ENCODE measurements at regions not wholly inside any gene's neighbourhood (a gene's known extent, or its start where the extent isn't known, plus 50 kb on each side); places are given as distances from the start of the nearest gene placed in this dataset.

DNA sequence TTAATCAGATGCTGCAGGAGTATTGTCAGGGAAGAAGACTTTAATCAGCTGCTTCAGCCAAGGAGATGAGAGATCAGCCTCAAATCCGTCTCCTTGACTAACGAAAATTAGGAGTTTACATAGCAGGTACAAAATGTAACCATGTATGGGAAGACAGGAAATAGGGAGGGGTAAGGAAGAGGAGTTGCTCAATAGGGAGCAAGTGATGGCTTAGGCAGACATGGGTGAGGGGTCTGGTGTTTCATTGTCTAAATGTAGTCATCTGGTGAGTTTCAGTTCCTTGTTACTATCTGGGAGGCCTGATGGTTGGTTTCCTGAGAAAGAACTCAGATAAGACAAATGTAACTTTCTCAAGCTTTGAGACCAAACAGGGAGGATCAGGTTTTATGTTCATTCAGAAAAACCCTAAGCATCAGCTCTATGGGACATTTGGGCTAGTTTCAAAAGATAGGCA lies 217.3 kb upstream of the SULF2 start (continued):
- TF ChIP-seq GABPA (IDR thresholded peaks at IDR 0.05; ENCODE audit: low read depth) (0 out of 2 replicates have a peak, but pooled peaks have one; percentile 35), POU2F2 (IDR thresholded peaks at IDR 0.05; ENCODE audit: borderline replicate concordance, low read depth, low read length) (peak; percentile 81; the same call in 1 of the 3 replicates), MYB (IDR thresholded peaks at IDR 0.05; ENCODE audit: borderline replicate concordance, low read depth, low read length) (no peak), STAT3 (IDR thresholded peaks at IDR 0.05; ENCODE audit: low read depth, low read length) (no peak), KLF5 (IDR thresholded peaks at IDR 0.05; ENCODE audit: partially characterized antibody) (peak; percentile 64), GATAD2B (conservative IDR thresholded peaks at IDR 0.05; ENCODE audit: low read depth) (peak; percentile 70; the same call in 1 of the 2 replicates), TARDBP (IDR thresholded peaks at IDR 0.05; ENCODE audit: borderline replicate concordance) (no peak), TCF3 (IDR thresholded peaks at IDR 0.05; ENCODE audit: borderline replicate concordance, insufficient read depth, low read depth, low read length) (peak; percentile 77; the same call in 1 of the 2 replicates), IKZF1 (conservative IDR thresholded peaks at IDR 0.05) (peak; percentile 88), RAD21 (IDR thresholded peaks at IDR 0.05; ENCODE audit: insufficient read depth, low read depth, low read length) (peak; percentile 19; the same call in 1 of the 2 replicates), SMAD5 (IDR thresholded peaks at IDR 0.05; ENCODE audit: low read depth) (no peak), KAT2A (conservative IDR thresholded peaks at IDR 0.05; ENCODE audit: control insufficient read depth, low read depth, low read length) (no peak), CEBPB (IDR thresholded peaks at IDR 0.05; ENCODE audit: borderline replicate concordance in 1 of 2, low read depth in 2 of 2, low read length in 2 of 2) (peak; percentile 82 to 98; a peak in 3 of 4 replicates), TCF7 (IDR thresholded peaks at IDR 0.05; ENCODE audit: borderline replicate concordance) (0 out of 2 replicates have a peak, but pooled peaks have one; percentile 4)
- TF ChIP-seq, protein P1, sequence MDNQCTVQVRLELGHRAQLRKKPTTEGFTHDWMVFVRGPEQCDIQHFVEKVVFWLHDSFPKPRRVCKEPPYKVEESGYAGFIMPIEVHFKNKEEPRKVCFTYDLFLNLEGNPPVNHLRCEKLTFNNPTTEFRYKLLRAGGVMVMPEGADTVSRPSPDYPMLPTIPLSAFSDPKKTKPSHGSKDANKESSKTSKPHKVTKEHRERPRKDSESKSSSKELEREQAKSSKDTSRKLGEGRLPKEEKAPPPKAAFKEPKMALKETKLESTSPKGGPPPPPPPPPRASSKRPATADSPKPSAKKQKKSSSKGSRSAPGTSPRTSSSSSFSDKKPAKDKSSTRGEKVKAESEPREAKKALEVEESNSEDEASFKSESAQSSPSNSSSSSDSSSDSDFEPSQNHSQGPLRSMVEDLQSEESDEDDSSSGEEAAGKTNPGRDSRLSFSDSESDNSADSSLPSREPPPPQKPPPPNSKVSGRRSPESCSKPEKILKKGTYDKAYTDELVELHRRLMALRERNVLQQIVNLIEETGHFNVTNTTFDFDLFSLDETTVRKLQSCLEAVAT (IDR thresholded peaks at IDR 0.05): peak; percentile 69; the same call in 1 of the 2 replicates
- TF ChIP-seq, protein P2, sequence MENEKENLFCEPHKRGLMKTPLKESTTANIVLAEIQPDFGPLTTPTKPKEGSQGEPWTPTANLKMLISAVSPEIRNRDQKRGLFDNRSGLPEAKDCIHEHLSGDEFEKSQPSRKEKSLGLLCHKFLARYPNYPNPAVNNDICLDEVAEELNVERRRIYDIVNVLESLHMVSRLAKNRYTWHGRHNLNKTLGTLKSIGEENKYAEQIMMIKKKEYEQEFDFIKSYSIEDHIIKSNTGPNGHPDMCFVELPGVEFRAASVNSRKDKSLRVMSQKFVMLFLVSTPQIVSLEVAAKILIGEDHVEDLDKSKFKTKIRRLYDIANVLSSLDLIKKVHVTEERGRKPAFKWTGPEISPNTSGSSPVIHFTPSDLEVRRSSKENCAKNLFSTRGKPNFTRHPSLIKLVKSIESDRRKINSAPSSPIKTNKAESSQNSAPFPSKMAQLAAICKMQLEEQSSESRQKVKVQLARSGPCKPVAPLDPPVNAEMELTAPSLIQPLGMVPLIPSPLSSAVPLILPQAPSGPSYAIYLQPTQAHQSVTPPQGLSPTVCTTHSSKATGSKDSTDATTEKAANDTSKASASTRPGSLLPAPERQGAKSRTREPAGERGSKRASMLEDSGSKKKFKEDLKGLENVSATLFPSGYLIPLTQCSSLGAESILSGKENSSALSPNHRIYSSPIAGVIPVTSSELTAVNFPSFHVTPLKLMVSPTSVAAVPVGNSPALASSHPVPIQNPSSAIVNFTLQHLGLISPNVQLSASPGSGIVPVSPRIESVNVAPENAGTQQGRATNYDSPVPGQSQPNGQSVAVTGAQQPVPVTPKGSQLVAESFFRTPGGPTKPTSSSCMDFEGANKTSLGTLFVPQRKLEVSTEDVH (IDR thresholded peaks at IDR 0.05; ENCODE audit: low read depth, partially characterized antibody): no peak
- TF ChIP-seq, protein P3, sequence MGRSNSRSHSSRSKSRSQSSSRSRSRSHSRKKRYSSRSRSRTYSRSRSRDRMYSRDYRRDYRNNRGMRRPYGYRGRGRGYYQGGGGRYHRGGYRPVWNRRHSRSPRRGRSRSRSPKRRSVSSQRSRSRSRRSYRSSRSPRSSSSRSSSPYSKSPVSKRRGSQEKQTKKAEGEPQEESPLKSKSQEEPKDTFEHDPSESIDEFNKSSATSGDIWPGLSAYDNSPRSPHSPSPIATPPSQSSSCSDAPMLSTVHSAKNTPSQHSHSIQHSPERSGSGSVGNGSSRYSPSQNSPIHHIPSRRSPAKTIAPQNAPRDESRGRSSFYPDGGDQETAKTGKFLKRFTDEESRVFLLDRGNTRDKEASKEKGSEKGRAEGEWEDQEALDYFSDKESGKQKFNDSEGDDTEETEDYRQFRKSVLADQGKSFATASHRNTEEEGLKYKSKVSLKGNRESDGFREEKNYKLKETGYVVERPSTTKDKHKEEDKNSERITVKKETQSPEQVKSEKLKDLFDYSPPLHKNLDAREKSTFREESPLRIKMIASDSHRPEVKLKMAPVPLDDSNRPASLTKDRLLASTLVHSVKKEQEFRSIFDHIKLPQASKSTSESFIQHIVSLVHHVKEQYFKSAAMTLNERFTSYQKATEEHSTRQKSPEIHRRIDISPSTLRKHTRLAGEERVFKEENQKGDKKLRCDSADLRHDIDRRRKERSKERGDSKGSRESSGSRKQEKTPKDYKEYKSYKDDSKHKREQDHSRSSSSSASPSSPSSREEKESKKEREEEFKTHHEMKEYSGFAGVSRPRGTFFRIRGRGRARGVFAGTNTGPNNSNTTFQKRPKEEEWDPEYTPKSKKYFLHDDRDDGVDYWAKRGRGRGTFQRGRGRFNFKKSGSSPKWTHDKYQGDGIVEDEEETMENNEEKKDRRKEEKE (IDR thresholded peaks at IDR 0.05): no peak
- TF ChIP-seq, protein P4, sequence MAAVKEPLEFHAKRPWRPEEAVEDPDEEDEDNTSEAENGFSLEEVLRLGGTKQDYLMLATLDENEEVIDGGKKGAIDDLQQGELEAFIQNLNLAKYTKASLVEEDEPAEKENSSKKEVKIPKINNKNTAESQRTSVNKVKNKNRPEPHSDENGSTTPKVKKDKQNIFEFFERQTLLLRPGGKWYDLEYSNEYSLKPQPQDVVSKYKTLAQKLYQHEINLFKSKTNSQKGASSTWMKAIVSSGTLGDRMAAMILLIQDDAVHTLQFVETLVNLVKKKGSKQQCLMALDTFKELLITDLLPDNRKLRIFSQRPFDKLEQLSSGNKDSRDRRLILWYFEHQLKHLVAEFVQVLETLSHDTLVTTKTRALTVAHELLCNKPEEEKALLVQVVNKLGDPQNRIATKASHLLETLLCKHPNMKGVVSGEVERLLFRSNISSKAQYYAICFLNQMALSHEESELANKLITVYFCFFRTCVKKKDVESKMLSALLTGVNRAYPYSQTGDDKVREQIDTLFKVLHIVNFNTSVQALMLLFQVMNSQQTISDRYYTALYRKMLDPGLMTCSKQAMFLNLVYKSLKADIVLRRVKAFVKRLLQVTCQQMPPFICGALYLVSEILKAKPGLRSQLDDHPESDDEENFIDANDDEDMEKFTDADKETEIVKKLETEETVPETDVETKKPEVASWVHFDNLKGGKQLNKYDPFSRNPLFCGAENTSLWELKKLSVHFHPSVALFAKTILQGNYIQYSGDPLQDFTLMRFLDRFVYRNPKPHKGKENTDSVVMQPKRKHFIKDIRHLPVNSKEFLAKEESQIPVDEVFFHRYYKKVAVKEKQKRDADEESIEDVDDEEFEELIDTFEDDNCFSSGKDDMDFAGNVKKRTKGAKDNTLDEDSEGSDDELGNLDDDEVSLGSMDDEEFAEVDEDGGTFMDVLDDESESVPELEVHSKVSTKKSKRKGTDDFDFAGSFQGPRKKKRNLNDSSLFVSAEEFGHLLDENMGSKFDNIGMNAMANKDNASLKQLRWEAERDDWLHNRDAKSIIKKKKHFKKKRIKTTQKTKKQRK (IDR thresholded peaks at IDR 0.05; ENCODE audit: low read depth, low read length): no peak
- TF ChIP-seq, protein P5, sequence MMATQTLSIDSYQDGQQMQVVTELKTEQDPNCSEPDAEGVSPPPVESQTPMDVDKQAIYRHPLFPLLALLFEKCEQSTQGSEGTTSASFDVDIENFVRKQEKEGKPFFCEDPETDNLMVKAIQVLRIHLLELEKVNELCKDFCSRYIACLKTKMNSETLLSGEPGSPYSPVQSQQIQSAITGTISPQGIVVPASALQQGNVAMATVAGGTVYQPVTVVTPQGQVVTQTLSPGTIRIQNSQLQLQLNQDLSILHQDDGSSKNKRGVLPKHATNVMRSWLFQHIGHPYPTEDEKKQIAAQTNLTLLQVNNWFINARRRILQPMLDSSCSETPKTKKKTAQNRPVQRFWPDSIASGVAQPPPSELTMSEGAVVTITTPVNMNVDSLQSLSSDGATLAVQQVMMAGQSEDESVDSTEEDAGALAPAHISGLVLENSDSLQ (IDR thresholded peaks at IDR 0.05): peak; percentile 67
